ENCODE measurements at regions not wholly inside any gene's neighbourhood (a gene's known extent, or its start where the extent isn't known, plus 50 kb on each side); places are given as distances from the start of the nearest gene placed in this dataset.
"Not testable (repeated sequence)": the region's sequence is repeated elsewhere in the genome, so short reads cannot be mapped to it uniquely, and the experiment has no call there.

DNA sequence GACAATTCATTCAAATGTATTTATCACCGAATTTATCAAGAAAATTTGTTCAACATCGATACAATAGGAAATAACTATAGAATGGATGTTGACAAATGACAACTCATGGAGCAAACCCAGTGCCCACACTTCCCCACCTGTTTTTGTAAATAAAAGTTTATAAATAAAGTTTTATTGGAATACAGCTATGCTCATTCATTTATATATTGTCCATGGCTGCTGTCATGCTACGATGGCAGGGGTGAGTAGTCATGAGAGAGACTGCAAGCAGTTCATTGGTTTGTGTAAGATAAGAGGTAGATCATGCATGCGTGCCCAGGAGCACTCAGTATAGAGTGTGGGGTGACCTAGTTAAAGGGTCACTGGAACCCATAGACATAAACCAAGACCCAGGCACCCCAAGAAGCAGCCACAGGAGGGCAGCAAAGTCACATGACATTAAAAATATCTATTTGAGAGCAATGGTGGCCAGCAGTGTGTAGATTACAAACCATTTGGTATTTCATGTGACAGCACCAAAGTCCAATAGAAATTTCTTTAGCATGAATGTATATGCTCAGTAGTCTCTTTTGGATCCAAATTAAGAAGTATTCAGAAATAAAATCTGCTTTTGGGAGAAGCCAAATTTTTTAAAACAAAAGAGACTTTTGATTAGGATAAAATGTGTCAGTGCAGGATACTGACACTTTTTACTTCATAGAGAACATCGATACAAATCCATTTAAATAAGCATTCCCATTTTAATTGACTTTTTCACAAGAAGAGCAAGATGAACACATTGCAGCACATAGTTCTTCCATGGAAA is 794.8 kb downstream of the MCTP2 start:
- Histone ChIP-seq H3K27ac (ENCODE audit: low read length) (no peak overlapping the region), H3K27me3 (ENCODE audit: insufficient read depth, low read length) (no peaks in the 10 kb centered on the region), H3K4me1 (ENCODE audit: insufficient read depth, low read length) (no peaks in the 10 kb centered on the region), H3K4me3 (ENCODE audit: low read length) (no peak overlapping the region), H3K9me3 (ENCODE audit: insufficient read depth, low read depth, low read length) (no peaks in the 10 kb centered on the region), H3K9ac (ENCODE audit: low read depth, low read length) (no peak overlapping the region), H3K36me3 (ENCODE audit: insufficient read depth, low read depth, low read length) (no peaks in the 10 kb centered on the region)

DNA sequence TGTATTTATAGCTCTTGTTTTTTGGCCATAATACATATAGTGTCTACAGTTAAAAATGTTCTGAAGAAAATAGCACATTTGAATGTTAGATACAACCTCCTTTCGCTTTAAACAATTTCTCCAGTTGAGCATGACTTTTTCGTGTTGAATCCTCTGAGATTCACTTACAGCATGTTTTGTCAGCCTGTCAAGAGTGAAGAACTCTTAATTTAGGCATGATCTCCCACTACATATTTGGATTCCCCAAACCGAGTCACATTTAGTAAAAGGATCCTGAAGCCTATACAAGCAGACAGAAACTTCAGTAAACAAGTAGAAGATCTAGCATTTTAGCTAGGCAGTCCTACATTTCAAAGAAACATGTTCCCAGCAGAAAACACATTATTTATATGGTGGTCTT is 796.6 kb downstream of the MCTP2 start:
- H3K9ac ChIP-seq (ENCODE audit: low read depth, low read length) = no peak overlapping the region
- H3K4me1 ChIP-seq (ENCODE audit: insufficient read depth, low read length) = no peaks in the 10 kb centered on the region
- no peak overlapping the region for H3K27ac ChIP-seq (ENCODE audit: low read length)
- H3K27me3 ChIP-seq (ENCODE audit: insufficient read depth, low read length) = no peaks in the 10 kb centered on the region
- H3K4me3 ChIP-seq (ENCODE audit: low read length) = no peak overlapping the region
- H3K9me3 ChIP-seq (ENCODE audit: insufficient read depth, low read depth, low read length) = no peaks in the 10 kb centered on the region
- H3K36me3 ChIP-seq (ENCODE audit: insufficient read depth, low read depth, low read length) = no peaks in the 10 kb centered on the region

DNA sequence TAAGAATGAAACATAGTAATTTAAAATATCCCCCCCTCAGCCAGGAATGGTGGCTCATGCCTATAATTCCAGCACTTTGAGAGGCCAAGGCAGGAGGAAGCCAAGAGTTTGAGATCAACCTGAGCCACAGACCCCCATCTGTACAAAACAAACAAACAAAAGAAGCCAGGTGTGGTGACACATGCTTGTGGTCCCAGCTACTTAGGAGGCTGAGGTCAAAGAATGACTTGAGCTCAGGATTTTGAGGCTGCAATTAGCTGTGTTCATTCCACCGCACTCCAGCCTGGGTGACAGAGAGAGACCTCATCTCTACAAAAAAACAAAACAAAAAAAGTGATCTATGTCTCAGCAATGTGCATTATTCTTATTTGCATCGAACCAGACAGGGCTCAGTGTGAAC is 800.8 kb downstream of the MCTP2 start:
- no peaks in the 10 kb centered on the region for H3K27me3 ChIP-seq (ENCODE audit: insufficient read depth, low read length)
- no peaks in the 10 kb centered on the region for H3K36me3 ChIP-seq (ENCODE audit: insufficient read depth, low read depth, low read length)
- no peak overlapping the region for H3K27ac ChIP-seq (ENCODE audit: low read length)
- H3K9ac ChIP-seq (ENCODE audit: low read depth, low read length) = no peak overlapping the region
- no peaks in the 10 kb centered on the region for H3K9me3 ChIP-seq (ENCODE audit: insufficient read depth, low read depth, low read length)
- H3K4me1 ChIP-seq (ENCODE audit: insufficient read depth, low read length) = peaks cover 4% of the 10 kb centered on the region; the same call in 1 of the 2 replicates
- H3K4me3 ChIP-seq (ENCODE audit: low read length) = no peak overlapping the region

DNA sequence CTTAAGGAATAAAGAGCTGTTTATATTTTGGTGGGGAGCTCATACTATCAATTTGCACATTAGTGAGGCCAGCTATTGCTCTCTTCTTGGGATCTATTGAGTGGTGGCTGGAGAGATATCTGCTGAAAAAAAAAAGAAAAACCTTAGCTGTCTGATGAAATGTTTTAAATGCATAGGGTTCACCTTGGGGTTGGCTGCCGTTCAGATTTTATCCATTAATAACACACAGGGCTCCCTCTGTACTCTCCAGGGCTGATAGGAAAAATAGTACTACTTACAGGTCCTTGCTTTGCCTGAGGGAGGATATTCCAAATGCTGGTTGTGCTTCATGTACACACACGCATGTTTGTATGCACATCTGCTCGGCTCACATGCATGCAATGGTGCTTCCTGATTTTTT is 803.7 kb downstream of the MCTP2 start:
- no peaks in the 10 kb centered on the region for H3K9me3 ChIP-seq (ENCODE audit: insufficient read depth, low read depth, low read length)
- H3K9ac ChIP-seq (ENCODE audit: low read depth, low read length) = no peak overlapping the region
- H3K4me3 ChIP-seq (ENCODE audit: low read length) = no peak overlapping the region
- H3K27me3 ChIP-seq (ENCODE audit: insufficient read depth, low read length) = no peaks in the 10 kb centered on the region
- H3K27ac ChIP-seq (ENCODE audit: low read length) = no peak overlapping the region
- no peaks in the 10 kb centered on the region for H3K36me3 ChIP-seq (ENCODE audit: insufficient read depth, low read depth, low read length)
- peaks cover 4% of the 10 kb centered on the region; the same call in 1 of the 2 replicates for H3K4me1 ChIP-seq (ENCODE audit: insufficient read depth, low read length)

DNA sequence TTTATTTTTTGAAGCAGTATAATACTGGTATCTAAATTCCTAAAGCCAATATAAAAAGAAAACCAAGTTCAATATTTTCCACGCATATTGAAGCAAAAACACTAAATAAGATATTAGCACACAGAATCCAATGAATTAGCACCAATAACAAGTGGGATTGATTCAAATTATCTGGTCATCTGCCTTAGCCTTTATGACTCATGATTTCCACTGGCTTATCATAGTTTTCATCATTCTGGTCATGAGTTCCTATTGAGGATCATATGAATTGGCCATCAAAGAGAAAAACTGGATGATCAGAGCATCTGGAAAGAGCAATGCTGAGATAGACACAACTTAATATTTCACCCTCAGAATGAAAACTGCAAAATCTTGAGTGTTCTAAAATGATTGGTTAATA is 809.9 kb downstream of the MCTP2 start:
- Histone ChIP-seq H3K4me1 (ENCODE audit: insufficient read depth, low read length) (peaks cover 28% of the 10 kb centered on the region), H3K27me3 (ENCODE audit: insufficient read depth, low read length) (no peaks in the 10 kb centered on the region)

DNA sequence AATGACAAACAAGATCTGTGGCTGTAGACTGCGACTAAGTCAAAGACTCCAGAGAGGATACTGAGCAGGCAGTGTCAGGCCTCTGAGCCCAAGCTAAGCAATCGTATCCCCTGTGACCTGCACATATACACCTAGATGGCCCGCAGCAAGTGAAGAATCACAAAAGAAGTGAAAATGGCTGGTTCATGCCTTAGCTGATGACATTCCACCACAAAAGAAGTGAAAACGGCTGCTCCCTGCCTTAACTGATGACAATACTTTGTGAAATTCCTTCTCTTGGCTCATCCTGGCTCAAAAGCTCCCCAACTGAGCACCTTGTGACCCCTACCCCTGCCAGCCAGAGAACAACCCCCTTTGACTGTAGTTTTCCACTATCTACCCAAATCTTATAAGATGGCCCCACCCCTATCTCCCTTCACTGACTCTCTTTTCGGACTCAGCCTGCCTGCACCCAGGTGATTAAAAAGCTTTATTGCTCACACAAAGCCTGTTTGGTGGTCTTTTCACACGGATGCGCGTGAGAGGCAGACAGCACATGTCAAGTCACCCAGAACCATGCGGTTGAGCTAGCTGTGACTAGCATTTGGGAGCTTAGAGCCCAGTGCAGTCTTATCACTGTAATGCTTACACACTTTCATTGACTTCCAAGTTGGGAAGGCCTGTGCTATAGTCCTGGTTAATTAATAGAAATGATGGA is 812.0 kb downstream of the MCTP2 start:
- not testable (repeated sequence) for H3K36me3 ChIP-seq (ENCODE audit: insufficient read depth, low read depth, low read length); H3K27me3 ChIP-seq (ENCODE audit: insufficient read depth, low read length)
- H3K9me3 ChIP-seq (ENCODE audit: insufficient read depth, low read depth, low read length) = peaks cover 16% of the 10 kb centered on the region

More for the DNA sequence above, 809.9 kb downstream of the MCTP2 start:
- Histone ChIP-seq H3K36me3 (ENCODE audit: insufficient read depth, low read depth, low read length) (no peaks in the 10 kb centered on the region), H3K9ac (ENCODE audit: low read depth, low read length) (no peak overlapping the region), H3K9me3 (ENCODE audit: insufficient read depth, low read depth, low read length) (peaks cover 2% of the 10 kb centered on the region; the same call in 1 of the 2 replicates), H3K27ac (ENCODE audit: low read length) (no peak overlapping the region), H3K4me3 (ENCODE audit: low read length) (no peak overlapping the region)

DNA sequence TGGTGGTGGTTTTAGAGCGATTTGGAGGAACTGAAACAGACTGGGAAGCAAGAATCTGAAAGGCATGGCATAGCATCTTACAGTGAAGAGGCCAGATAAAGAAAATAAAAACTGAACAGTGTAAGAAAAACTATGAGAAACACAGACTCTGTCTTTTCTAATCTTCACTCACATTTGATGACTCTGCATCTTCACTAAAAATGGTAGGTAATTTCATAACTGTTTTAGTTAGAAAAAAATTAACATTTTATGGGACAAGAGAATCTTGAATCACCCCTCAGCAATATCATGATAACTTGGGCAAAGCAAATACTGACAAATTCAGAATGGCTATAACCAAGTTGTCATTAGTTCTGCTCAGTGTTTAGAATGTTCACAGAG is 812.6 kb downstream of the MCTP2 start:
- no peak overlapping the region for H3K4me3 ChIP-seq (ENCODE audit: low read length)
- H3K36me3 ChIP-seq (ENCODE audit: insufficient read depth, low read depth, low read length) = 0 out of 2 replicates have a peak, but pooled peaks cover 6% of the 10 kb centered on the region
- peaks cover 30% of the 10 kb centered on the region for H3K4me1 ChIP-seq (ENCODE audit: insufficient read depth, low read length)
- no peaks in the 10 kb centered on the region for H3K27me3 ChIP-seq (ENCODE audit: insufficient read depth, low read length)
- peak overlapping the region; percentile 54 for H3K27ac ChIP-seq (ENCODE audit: low read length)
- no peak overlapping the region; the same call in 1 of the 2 replicates for H3K9ac ChIP-seq (ENCODE audit: low read depth, low read length)
- peaks cover 21% of the 10 kb centered on the region for H3K9me3 ChIP-seq (ENCODE audit: insufficient read depth, low read depth, low read length)

More for the DNA sequence above, 812.0 kb downstream of the MCTP2 start:
- not testable (repeated sequence) for H3K4me3 ChIP-seq (ENCODE audit: low read length); H3K9ac ChIP-seq (ENCODE audit: low read depth, low read length)
- peak overlapping the region; percentile 54 for H3K27ac ChIP-seq (ENCODE audit: low read length)
- H3K4me1 ChIP-seq (ENCODE audit: insufficient read depth, low read length) = peaks cover 30% of the 10 kb centered on the region

DNA sequence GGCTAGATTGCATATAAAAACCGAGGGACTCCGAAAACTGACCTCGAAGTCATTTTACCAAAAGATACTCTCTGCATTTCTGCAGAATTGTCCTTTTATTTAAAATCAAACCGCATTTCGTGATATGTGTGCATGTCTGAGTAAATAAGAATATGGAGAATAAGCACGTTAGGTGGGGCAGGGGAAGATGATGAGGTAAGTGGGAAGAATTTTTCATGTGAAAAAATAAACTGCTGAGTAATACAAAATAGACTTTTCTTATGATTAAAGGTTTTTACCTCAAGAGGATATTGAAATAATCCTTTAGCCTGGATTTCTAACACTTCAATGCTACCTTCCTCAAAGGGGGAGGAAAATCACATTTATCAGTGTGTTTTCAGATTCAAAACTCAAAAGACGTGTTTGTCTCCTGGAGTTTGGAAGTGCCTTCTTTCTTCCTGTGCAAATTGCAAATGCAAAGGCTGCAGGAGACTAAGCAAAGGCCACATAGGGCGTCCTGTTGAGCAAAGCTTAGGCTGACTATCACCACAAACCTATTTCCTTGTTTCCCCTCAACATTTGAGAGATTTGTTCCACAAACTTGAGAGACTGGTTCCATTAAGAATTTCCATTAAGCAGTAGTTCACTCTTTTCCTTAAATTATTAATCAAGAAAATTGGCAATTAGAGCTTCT is 813.5 kb downstream of the MCTP2 start:
- Histone ChIP-seq H3K27ac (ENCODE audit: low read length) (peak overlapping the region; percentile 16), H3K27me3 (ENCODE audit: insufficient read depth, low read length) (no peaks in the 10 kb centered on the region), H3K9me3 (ENCODE audit: insufficient read depth, low read depth, low read length) (peaks cover 21% of the 10 kb centered on the region), H3K4me1 (ENCODE audit: insufficient read depth, low read length) (peaks cover 30% of the 10 kb centered on the region), H3K4me3 (ENCODE audit: low read length) (peak overlapping the region; percentile 45; the same call in 1 of the 2 replicates), H3K36me3 (ENCODE audit: insufficient read depth, low read depth, low read length) (0 out of 2 replicates have a peak, but pooled peaks cover 6% of the 10 kb centered on the region), H3K9ac (ENCODE audit: low read depth, low read length) (peak overlapping the region; percentile 35; the same call in 1 of the 2 replicates)

DNA sequence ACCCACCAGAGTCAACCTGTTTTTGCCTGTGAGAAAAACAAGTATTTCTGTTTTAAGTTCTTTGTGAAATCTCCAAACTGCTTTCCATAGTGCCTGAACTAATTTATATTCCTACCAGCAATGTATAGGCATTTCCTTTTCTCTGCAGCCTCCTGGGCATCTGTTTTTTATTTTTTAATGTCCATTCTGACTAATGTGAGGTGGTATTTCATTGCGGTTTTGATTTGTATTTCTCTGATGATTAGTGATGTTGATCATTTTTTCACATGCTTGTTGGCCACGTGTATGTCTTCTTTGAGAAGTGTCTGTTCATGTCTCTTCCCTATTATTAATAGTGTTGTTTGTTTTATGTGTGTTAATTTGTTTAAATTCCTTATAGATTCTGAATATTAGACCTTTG is 820.5 kb downstream of the MCTP2 start:
- no peak overlapping the region for H3K9ac ChIP-seq (ENCODE audit: low read depth, low read length)
- no peaks in the 10 kb centered on the region for H3K27me3 ChIP-seq (ENCODE audit: insufficient read depth, low read length)
- H3K4me3 ChIP-seq (ENCODE audit: low read length) = no peak overlapping the region
- no peaks in the 10 kb centered on the region for H3K4me1 ChIP-seq (ENCODE audit: insufficient read depth, low read length)
- peaks cover 18% of the 10 kb centered on the region for H3K9me3 ChIP-seq (ENCODE audit: insufficient read depth, low read depth, low read length)
- H3K27ac ChIP-seq (ENCODE audit: low read length) = no peak overlapping the region
- 0 out of 2 replicates have a peak, but pooled peaks cover 6% of the 10 kb centered on the region for H3K36me3 ChIP-seq (ENCODE audit: insufficient read depth, low read depth, low read length)

DNA sequence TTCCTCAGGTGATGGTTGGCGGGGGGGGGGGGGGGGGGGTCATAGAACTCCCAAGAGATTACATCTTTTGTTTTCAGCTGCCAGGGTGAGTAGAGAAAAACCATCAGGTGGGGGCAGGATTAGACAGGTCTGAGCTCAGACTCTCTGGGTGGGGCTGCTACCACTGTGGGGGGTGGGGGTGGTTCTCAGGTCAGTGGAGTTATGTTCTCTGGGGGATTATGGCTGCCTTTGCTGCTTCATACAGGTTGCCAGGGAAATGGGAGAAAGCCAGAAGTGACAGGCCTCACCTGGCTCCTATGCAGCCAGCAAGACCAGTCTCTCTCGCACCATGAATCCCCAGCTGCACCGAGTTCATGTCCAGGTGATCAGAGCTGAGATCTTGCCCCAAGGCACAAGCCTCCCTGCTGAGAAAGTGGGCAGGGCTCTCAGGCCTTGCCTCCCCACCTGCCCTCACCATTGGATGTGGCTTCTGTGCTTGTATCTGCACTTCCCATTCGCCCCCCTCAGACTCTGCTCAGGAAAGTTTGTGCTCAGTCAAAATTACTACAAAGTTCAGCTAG is 828.1 kb downstream of the MCTP2 start:
- Histone ChIP-seq H3K27ac (ENCODE audit: low read length) (no peak overlapping the region), H3K4me1 (ENCODE audit: insufficient read depth, low read length) (no peaks in the 10 kb centered on the region), H3K9ac (ENCODE audit: low read depth, low read length) (no peak overlapping the region), H3K36me3 (ENCODE audit: insufficient read depth, low read depth, low read length) (no peaks in the 10 kb centered on the region), H3K4me3 (ENCODE audit: low read length) (no peak overlapping the region), H3K9me3 (ENCODE audit: insufficient read depth, low read depth, low read length) (peaks cover 16% of the 10 kb centered on the region; the same call in 1 of the 2 replicates), H3K27me3 (ENCODE audit: insufficient read depth, low read length) (no peaks in the 10 kb centered on the region)

DNA sequence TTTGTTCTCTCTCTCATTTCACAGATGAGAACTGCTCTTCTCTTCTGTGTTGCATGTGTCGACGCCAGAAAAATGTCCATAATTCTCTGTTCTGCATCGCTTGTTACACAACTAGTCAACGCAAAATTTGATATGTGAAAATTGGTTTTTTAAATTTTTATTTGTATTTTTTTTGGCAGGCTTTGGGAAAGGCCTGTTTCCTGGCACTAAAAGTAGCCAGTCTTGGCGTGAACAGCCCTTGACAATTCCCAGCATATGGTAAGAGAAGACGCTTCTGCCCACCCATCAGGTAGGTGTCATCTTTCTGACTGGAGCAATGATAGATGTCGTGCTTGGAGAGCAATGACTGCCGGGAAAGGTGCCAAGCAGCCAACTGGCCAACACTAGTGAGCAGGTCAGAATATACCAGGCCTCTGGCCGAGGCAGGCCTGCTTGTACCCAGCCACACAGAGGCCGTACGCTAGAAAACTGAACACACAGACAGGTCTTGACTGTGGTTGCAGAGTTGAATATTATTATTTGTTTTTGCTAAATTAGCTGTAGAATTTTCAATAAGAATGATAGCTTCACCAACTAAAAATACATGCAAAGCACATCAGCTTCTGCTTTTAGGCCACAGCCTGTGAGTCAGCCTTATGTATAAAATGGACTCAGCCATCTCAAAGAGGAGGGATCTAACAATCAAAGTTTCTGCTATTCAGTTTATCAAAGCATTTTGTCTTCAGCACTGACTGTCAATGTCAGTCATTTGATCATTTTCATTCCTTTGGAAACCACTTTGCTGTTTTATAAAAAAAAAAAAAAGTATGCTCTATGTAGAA is 837.5 kb downstream of the MCTP2 start:
- H3K9ac ChIP-seq (ENCODE audit: low read depth, low read length) = no peak overlapping the region
- H3K27me3 ChIP-seq (ENCODE audit: insufficient read depth, low read length) = no peaks in the 10 kb centered on the region
- no peaks in the 10 kb centered on the region for H3K4me1 ChIP-seq (ENCODE audit: insufficient read depth, low read length)
- H3K36me3 ChIP-seq (ENCODE audit: insufficient read depth, low read depth, low read length) = no peaks in the 10 kb centered on the region
- H3K9me3 ChIP-seq (ENCODE audit: insufficient read depth, low read depth, low read length) = peaks cover 21% of the 10 kb centered on the region; the same call in 1 of the 2 replicates
- no peak overlapping the region for H3K4me3 ChIP-seq (ENCODE audit: low read length)
- no peak overlapping the region for H3K27ac ChIP-seq (ENCODE audit: low read length)

Data from iPS-20b (cell line).